ENCODE measurements at regions not wholly inside any gene's neighbourhood (a gene's known extent, or its start where the extent isn't known, plus 50 kb on each side); places are given as distances from the start of the nearest gene placed in this dataset.
A peak's percentile ranks its signal among the peaks of the same experiment; 100 is the strongest.

DNA sequence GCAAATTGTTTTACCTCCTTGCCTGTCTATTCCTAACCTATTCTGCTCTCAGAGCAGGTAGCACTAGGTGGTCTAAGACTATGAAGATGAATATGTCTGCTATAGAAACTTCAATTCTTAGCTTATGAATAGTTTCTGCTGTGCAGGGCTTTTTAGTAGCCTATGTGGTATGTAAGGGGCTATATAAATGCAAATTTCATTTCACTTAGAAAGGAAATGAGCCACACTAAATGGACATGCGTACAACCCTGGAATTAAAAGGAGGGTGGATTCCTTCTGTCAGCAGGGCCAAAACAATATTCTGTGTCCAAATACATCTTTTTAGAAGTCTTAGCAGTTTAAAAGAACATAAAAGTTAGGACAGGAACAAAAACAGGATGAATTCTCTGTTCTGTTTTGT, 163.9 kb upstream of the GEMIN8 start:
- no peak for DNase-seq (ENCODE audit: low read depth in 3 of 3, low spot score in 1 of 3)

- DNase-seq (ENCODE audit: low read depth in 3 of 3, low spot score in 1 of 3), result no peak
Measured at GRCh38 chrX:14173873-14174272, 144.2 kb upstream of the GEMIN8 start.

DNA sequence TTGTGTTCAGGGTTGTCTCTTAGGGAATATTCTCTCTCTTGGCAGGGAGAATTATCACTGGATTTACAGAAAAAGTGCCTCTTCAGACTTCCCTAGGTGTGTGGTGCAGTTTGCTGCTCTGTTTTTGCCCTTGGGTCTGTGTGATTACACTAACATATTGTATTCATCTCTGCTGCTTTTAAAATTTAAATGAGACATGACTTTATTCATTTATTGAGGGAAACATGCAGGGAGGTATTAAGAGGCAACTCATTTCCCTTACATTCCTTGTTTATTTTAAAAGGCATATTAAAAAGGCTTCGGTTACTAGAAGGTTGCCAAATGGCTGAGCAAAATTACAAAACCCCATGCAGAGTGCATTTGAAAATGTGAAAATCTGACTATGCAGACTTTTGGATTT, 135.1 kb upstream of the GEMIN8 start:
- no peak for DNase-seq (ENCODE audit: low read depth in 3 of 3, low spot score in 1 of 3)

DNA sequence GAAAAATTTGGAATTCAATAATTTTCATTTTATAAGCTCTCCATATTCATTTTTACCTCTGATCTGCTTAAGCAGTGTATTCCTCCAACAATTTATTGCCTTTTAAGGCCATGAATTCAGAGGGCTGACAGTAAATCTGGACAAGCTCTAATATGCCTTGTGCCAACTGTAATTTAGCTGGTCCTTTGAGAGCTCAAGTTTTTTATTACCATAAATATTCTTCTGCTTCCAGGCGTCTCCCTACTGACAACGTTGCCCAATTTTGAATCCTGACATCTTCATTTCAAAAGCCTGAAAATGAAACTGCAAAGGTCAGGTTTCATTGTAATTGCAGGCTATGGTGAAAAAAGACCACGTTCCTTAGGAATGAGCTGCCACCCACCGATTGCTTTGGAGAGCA, 95.8 kb upstream of the GEMIN8 start:
- no peak for DNase-seq (ENCODE audit: low read depth in 3 of 3, low spot score in 1 of 3)

- DNase-seq (ENCODE audit: low read depth in 3 of 3, low spot score in 1 of 3), result no peak
Measured at GRCh38 chrX:14124562-14124961, 94.9 kb upstream of the GEMIN8 start.

- peak in 2 of 3 donors; percentile 0 for DNase-seq (ENCODE audit: low read depth in 3 of 3, low spot score in 1 of 3)
Measured at GRCh38 chrX:14095702-14096101, 66.0 kb upstream of the GEMIN8 start.

DNA sequence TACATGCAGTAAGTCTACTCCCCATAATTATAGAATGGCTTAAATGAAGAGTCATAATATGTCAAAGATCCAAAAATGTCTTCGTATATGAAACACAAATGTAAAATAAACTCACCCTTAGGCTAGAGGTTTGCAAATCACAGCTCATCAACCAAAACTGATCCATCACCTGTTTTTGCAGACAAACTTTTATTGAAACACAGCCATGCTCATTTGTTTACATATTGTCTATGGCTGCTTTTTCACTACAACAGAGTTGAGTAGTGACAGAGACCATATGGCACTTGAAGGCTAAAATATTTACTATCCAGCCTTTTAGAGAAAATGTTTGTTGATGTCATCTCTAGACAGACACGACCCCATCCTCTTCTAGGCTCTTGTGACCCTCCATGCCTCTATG, 64.5 kb upstream of the GEMIN8 start:
- no peak for DNase-seq (ENCODE audit: low read depth in 3 of 3, low spot score in 1 of 3)

DNA sequence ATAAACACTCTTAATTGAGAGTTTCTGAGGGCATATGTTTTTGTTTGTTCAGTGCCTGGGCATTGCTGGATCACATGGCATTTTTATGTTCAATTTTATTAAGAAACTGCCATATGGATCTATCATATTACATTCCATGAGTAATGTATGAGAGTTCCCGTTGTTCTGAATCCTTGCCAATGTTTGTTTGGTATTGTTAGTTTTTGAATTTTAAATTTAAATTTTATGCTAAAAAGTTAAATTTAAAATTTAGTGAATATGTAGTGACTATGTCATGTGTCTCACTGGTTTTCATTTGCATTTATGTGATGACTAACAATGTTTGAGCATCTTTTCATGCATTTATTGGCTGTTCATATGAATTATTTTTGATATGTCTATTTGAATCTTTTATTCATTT, 54.8 kb upstream of the GEMIN8 start:
- no peak for DNase-seq (ENCODE audit: low read depth in 3 of 3, low spot score in 1 of 3)

GRCh38 chrX:14083783-14084182, 54.1 kb upstream of the GEMIN8 start:
- DNase-seq (ENCODE audit: low read depth in 3 of 3, low spot score in 1 of 3), result no peak

GRCh38 chrX:14079891-14080430, 50.3 kb upstream of the GEMIN8 start:
- DNase-seq (ENCODE audit: low read depth in 3 of 3, low spot score in 1 of 3), result no peak

All from stimulated activated CD4-positive, alpha-beta T cell treated with anti-CD3 and anti-CD28 coated beads, TNF-alpha, amount 100 ng/mL, for 1 hour (primary cell).